OCI-LY7 (cell line): ENCODE measurements at regions not wholly inside any gene's neighbourhood (a gene's known extent, or its start where the extent isn't known, plus 50 kb on each side); places are given as distances from the start of the nearest gene placed in this dataset.
"Not testable (repeated sequence)": the region's sequence is repeated elsewhere in the genome, so short reads cannot be mapped to it uniquely, and the experiment has no call there.

Source experiments
- BruUV-seq: library from RNA; stranded (reverse); fragments of 400-500 nt; replicated peaks from 2 replicates; lab custom pipeline; 2021; lab: Mats Ljungman, UMichigan
- CTCF ChIA-PET: fragments of 300-600 bp; sonication (Branson Sonifier 250); formaldehyde crosslinking; loops from one replicate; lab custom pipeline; 2022; ENCODE audit warnings: antibody characterized with exemption; ENCODE audit not compliant: unreplicated experiment; lab: Charles Lee
- POLR2A ChIA-PET: fragments of 300-600 bp; sonication (Branson Sonifier 250); formaldehyde crosslinking; loops from one replicate; lab custom pipeline; 2022; ENCODE audit warnings: antibody characterized with exemption; lab: Charles Lee
- DNase-seq: peaks from one replicate; pipeline ENCODE4 v3.0.0-alpha.2; 2015; ENCODE audit warnings: low spot score
- H2AFZ ChIP-seq: fragments of 200-600 bp; sonication (generic), shearing (Covaris generic); 2 replicates; pipeline ENCODE4 v1.6.1; 2014; ENCODE audit warnings: mild to moderate bottlenecking, antibody characterized with exemption, low read length, moderate library complexity
- H3K27ac ChIP-seq: fragments of 200-600 bp; sonication (generic); 2 replicates; pipeline ENCODE4 v1.5.1; 2014; ENCODE audit warnings: mixed run types, low read depth, mild to moderate bottlenecking, moderate library complexity, low read length, inconsistent platforms; ENCODE audit not compliant: poor library complexity, severe bottlenecking
- H3K36me3 ChIP-seq: fragments of 200-600 bp; sonication (generic); 2 replicates; pipeline ENCODE4 v1.6.1; 2014; ENCODE audit warnings: mild to moderate bottlenecking, antibody characterized with exemption, low read length, moderate library complexity, mixed read lengths; ENCODE audit not compliant: insufficient read depth
- H3K4me1 ChIP-seq: fragments of 200-600 bp; sonication (generic); 2 replicates; pipeline ENCODE4 v1.5.1; 2014; ENCODE audit warnings: mild to moderate bottlenecking, low read length; ENCODE audit not compliant: insufficient read depth, poor library complexity, severe bottlenecking
- H3K4me2 ChIP-seq: fragments of 200-600 bp; sonication (generic); 2 replicates; pipeline ENCODE4 v1.6.1; 2014; ENCODE audit warnings: mild to moderate bottlenecking, low read length
- H3K4me3 ChIP-seq: fragments of 200-600 bp; sonication (generic); 2 replicates; pipeline ENCODE4 v1.5.1; 2014; ENCODE audit warnings: mild to moderate bottlenecking, low read depth, low read length; ENCODE audit not compliant: poor library complexity, severe bottlenecking
- H3K79me2 ChIP-seq: fragments of 200-600 bp; sonication (generic); 2 replicates; pipeline ENCODE4 v1.6.1; 2016; ENCODE audit warnings: low read depth, mild to moderate bottlenecking, low read length, moderate library complexity, mixed read lengths; ENCODE audit not compliant: insufficient read depth
- H3K9me2 ChIP-seq: fragments of 200-600 bp; sonication (generic); 2 replicates; pipeline ENCODE4 v1.6.1; 2016; ENCODE audit warnings: mild to moderate bottlenecking, low read length, mixed read lengths; ENCODE audit not compliant: insufficient read depth
- H3K9me3 ChIP-seq: fragments of 200-600 bp; sonication (generic); 2 replicates; pipeline ENCODE4 v1.6.1; 2014; ENCODE audit warnings: mild to moderate bottlenecking, mixed run types, low read length, mixed read lengths
- H4K20me1 ChIP-seq: fragments of 200-600 bp; sonication (generic); 2 replicates; pipeline ENCODE4 v1.6.1; 2014; ENCODE audit warnings: mild to moderate bottlenecking, antibody characterized with exemption, low read length, moderate library complexity, mixed read lengths; ENCODE audit not compliant: insufficient read depth
- EZH2phosphoT487 ChIP-seq: fragments of 200-600 bp; sonication (generic); IDR thresholded peaks from 2 replicates; pipeline ENCODE4 v1.6.1; 2018; ENCODE audit warnings: low read depth, borderline replicate concordance, mild to moderate bottlenecking, mixed run types, antibody characterized with exemption, low read length, moderate library complexity, mixed read lengths
- intact Hi-C: fragments of 100-400 bp; cut with micrococcal nuclease; formaldehyde crosslinking; loops from one replicate; pipeline ENCODE4 v1.10.0; 2022; ENCODE audit not compliant: unreplicated experiment
- TF ChIP-seq, protein P1 (sequence below): fragments of 200-600 bp; sonication (generic); conservative IDR thresholded peaks from 2 replicates; pipeline ENCODE4 v1.5.1; 2014; ENCODE audit warnings: mild to moderate bottlenecking, antibody characterized with exemption, low read length, moderate library complexity, mixed read lengths

DNA sequence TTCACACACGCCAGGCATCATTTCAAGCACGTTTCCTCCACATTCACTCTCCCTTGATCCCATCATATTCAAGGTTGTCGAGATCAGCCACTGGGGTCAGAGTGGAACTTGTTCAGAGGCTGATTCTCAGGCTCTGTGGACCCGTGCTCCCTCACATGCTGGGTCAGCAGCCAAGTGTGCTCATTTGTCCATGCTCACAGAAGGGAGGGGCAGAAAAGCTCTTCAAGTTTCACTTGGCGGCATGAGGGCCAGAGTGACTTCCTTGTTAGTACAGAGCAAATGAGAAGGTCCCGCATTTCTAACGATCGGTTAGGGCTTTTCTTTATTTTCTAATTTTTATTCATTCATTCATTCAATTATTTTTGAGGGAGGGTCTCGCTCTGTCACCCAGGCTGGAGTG lies 82.2 kb downstream of the EBLN1 start:
- POLR2A ChIA-PET: no interaction called here
- TF ChIP-seq EZH2phosphoT487: no peak

DNA sequence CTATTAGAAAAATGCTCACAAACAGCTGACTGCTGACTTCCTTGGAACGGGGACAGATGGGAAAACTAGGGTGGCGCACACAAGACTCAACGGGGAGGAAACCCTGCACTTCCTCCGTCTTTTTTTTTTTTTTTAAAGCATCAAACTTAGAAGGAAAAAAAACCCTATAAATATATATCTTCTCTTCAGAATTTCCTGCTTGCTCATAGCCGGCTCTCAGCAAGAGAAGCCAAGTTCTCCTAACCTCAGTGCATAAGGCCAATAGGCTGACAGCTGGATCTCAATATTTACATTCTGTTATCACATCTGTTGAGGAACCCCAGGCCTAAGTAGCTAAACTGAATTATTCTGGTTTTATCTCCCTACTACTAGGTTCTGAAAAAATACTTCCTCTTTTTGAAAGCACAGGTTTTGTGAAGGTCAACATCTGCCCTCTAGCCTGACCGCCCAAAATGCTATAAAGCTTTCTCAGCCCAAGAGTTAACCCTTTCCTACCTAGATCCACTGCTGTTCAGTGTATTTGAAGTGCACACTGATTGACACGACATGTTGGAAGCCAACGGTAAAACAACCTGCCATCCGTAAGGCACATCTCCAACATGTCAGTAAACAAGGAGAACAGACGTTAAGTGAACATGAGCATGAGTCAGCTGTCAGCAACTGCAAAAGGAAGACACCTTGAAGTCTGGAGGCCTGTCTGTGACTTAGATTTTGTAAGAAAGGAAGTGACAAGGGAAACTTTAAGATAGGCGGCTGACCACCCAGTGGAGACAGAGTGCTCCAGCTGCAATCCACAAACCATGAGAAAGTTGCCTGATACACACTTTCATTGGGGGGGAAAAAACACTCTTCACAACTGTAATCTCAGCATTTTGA lies 83.8 kb downstream of the EBLN1 start:
- CTCF ChIA-PET: no interaction called here
- BruUV-seq: no TSS peak

More for the DNA sequence above, 82.2 kb downstream of the EBLN1 start:
- Histone ChIP-seq H3K36me3 (no peaks in the 10 kb centered on the region), H3K27ac (no peak overlapping the region), H4K20me1 (no peaks in the 10 kb centered on the region), H3K9me2 (no peaks in the 10 kb centered on the region), H3K9me3 (no peaks in the 10 kb centered on the region), H3K79me2 (no peaks in the 10 kb centered on the region), H2AFZ (no peak overlapping the region), H3K4me1 (no peaks in the 10 kb centered on the region), H3K4me3 (no peak overlapping the region), H3K4me2 (no peak overlapping the region)
- no peak for DNase-seq
- BruUV-seq: no TSS peak
- CTCF ChIA-PET: no interaction called here
- intact Hi-C loops: no loop called here

DNA sequence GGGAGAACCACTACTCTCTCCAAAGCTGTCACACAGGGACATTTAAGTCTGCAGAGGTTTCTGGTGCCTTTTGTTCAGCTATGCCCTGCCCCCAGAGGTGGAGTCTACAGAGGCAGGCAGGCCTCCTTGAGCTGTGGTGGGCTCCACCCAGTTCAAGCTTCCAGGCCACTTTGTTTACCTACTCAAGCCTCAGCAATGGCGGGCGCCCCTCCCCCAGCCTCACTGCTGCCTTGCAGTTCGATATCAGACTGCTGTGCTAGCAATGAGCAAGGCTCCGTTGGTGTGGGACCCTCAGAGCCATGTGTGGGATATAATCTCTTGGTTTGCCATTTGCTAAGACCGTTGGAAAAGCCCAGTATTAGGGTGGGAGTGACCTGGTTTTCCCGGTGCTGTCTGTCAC lies 87.0 kb downstream of the EBLN1 start:
- H3K79me2 ChIP-seq, H2AFZ ChIP-seq, H3K9me2 ChIP-seq, H3K4me1 ChIP-seq, DNase-seq, H3K4me3 ChIP-seq, intact Hi-C loops, H3K36me3 ChIP-seq, H3K4me2 ChIP-seq, H3K27ac ChIP-seq, H3K9me3 ChIP-seq, CTCF ChIA-PET, BruUV-seq, H4K20me1 ChIP-seq: not testable (repeated sequence)
- POLR2A ChIA-PET: interaction anchor here (0.6 kb wide), 1 partner anchor 1449 kb away, joined by 3 read pairs; no protein-coding TSS in a partner anchor

More for the DNA sequence above, 83.8 kb downstream of the EBLN1 start:
- Histone ChIP-seq H4K20me1 (no peaks in the 10 kb centered on the region), H3K27ac (no peak overlapping the region), H3K4me2 (peak overlapping the region; percentile 21; the same call in 1 of the 2 replicates), H3K4me3 (no peak overlapping the region), H2AFZ (no peak overlapping the region), H3K9me2 (no peaks in the 10 kb centered on the region), H3K36me3 (no peaks in the 10 kb centered on the region), H3K79me2 (no peaks in the 10 kb centered on the region), H3K4me1 (no peaks in the 10 kb centered on the region), H3K9me3 (no peaks in the 10 kb centered on the region)
- DNase-seq: peak; percentile 56
- POLR2A ChIA-PET: no interaction called here
- intact Hi-C loops: no loop called here
- TF ChIP-seq, protein P1, sequence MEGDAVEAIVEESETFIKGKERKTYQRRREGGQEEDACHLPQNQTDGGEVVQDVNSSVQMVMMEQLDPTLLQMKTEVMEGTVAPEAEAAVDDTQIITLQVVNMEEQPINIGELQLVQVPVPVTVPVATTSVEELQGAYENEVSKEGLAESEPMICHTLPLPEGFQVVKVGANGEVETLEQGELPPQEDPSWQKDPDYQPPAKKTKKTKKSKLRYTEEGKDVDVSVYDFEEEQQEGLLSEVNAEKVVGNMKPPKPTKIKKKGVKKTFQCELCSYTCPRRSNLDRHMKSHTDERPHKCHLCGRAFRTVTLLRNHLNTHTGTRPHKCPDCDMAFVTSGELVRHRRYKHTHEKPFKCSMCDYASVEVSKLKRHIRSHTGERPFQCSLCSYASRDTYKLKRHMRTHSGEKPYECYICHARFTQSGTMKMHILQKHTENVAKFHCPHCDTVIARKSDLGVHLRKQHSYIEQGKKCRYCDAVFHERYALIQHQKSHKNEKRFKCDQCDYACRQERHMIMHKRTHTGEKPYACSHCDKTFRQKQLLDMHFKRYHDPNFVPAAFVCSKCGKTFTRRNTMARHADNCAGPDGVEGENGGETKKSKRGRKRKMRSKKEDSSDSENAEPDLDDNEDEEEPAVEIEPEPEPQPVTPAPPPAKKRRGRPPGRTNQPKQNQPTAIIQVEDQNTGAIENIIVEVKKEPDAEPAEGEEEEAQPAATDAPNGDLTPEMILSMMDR: no peak
- TF ChIP-seq EZH2phosphoT487: no peak

DNA sequence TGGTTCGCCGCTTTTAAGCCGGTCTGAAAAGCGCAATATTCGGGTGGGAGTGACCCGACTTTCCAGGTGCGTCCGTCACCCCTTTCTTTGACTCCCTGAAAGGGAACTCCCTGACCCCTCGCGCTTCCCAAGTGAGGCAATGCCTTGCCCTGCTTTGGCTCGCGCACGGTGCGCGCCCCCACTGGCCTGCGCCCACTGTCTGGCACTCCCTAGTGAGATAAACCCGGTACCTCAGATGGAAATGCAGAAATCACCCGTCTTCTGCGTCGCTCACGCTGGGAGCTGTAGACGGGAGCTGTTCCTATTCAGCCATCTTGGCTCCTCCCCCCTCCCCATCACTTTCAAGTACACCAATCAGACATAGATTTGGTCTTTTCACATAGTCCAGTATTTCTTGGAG lies 88.2 kb downstream of the EBLN1 start:
- H3K9me2 ChIP-seq, H3K27ac ChIP-seq, H2AFZ ChIP-seq, intact Hi-C loops, H3K79me2 ChIP-seq, H3K4me1 ChIP-seq, H4K20me1 ChIP-seq, H3K4me2 ChIP-seq, H3K4me3 ChIP-seq, H3K36me3 ChIP-seq, DNase-seq, BruUV-seq, CTCF ChIA-PET, H3K9me3 ChIP-seq: not testable (repeated sequence)
- POLR2A ChIA-PET: interaction anchor here (0.6 kb wide), 1 partner anchor 85 kb away, joined by 3 read pairs; no protein-coding TSS in a partner anchor

DNA sequence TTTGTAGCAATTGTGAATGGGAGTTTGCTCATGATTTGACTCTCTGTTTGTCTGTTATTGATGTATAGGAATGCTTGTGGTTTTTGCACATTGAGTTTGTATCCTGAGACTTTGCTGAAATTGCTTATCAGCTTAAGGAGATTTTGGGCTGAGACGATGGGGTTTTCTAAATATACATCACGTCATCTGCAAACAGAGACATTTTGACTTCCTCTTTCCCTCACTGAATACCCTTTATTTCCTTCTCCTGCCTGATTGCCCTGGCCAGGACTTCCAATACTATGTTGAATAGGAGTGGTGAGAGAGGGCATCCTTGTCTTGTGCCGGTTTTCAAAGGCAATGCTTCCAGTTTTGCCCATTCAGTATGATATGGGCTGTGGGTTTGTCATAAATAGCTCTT lies 96.6 kb downstream of the EBLN1 start:
- H3K79me2 ChIP-seq, DNase-seq, H3K9me3 ChIP-seq, BruUV-seq, POLR2A ChIA-PET, H3K4me3 ChIP-seq, H3K4me1 ChIP-seq, CTCF ChIA-PET, H3K36me3 ChIP-seq, H3K27ac ChIP-seq, H2AFZ ChIP-seq, H3K4me2 ChIP-seq, intact Hi-C loops, H3K9me2 ChIP-seq, H4K20me1 ChIP-seq: not testable (repeated sequence)
